ENCODE measurements at regions not wholly inside any gene's neighbourhood (a gene's known extent, or its start where the extent isn't known, plus 50 kb on each side); places are given as distances from the start of the nearest gene placed in this dataset.

DNA sequence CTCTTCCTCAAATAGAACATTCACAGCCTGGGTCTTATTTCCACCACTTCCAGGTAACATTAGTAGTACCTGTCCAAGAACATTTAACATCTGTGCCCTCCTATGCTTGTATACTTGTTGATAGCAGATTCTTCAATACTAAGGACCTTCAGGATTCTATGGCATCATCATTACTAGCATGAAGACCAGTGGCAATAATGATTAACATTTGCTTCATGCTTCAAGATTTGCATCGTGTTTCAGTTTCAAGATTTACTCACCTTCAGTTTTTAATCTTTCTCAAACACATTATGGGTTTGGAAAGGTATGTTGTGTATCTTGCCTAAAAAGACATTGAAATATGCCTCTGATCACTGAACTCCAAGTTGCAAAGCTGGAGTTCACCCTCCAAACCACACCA is 412.8 kb upstream of the NRSN1 start:
- Histone ChIP-seq H3K4me1 (no peaks in the 10 kb centered on the region), H3K4me3 (no peak overlapping the region), H3K27me3 (no peaks in the 10 kb centered on the region), H3K9me3 (no peaks in the 10 kb centered on the region), H3K36me3 (no peaks in the 10 kb centered on the region), H3K27ac (no peak overlapping the region)
- intact Hi-C loops (cut with DNase I): no loop called here
- ATAC-seq (no peak), DNase-seq (no peak)
- WGBS, 2 donors: 93 to 95% methylated on average over 1 of the region's 1 CpG
- TF ChIP-seq, protein P1, sequence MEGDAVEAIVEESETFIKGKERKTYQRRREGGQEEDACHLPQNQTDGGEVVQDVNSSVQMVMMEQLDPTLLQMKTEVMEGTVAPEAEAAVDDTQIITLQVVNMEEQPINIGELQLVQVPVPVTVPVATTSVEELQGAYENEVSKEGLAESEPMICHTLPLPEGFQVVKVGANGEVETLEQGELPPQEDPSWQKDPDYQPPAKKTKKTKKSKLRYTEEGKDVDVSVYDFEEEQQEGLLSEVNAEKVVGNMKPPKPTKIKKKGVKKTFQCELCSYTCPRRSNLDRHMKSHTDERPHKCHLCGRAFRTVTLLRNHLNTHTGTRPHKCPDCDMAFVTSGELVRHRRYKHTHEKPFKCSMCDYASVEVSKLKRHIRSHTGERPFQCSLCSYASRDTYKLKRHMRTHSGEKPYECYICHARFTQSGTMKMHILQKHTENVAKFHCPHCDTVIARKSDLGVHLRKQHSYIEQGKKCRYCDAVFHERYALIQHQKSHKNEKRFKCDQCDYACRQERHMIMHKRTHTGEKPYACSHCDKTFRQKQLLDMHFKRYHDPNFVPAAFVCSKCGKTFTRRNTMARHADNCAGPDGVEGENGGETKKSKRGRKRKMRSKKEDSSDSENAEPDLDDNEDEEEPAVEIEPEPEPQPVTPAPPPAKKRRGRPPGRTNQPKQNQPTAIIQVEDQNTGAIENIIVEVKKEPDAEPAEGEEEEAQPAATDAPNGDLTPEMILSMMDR (IDR thresholded peaks at IDR 0.05): no peak

DNA sequence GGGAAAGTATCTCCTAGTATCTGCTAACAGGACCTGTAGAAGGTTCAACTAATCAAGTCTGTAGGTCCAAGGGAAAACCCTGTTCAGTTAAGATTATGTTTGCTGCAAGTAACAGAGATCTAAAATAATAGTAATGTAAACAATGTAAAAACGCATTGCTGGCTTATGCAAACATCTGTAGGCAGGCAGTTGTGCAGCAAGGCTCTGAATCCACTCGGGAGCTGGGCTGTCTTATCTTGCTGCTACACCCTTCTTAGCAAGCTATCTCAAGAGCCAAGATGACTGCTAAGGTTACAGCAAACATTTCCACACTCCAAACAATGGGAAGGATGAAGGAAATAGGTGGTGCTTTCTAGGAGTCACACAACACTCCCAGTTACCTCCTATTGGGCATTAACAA is 397.3 kb upstream of the NRSN1 start:
- Histone ChIP-seq H3K9me3 (no peaks in the 10 kb centered on the region), H3K27ac (no peak overlapping the region), H3K27me3 (no peaks in the 10 kb centered on the region), H3K4me1 (no peaks in the 10 kb centered on the region), H3K4me3 (no peak overlapping the region), H3K36me3 (no peaks in the 10 kb centered on the region)
- WGBS, 2 donors: 9 to 17% methylated on average over 2 of the region's 2 CpGs
- ATAC-seq: no peak
- TF ChIP-seq, protein P1 (IDR thresholded peaks at IDR 0.05): no peak
- intact Hi-C loops (cut with DNase I): no loop called here
- DNase-seq: no peak

DNA sequence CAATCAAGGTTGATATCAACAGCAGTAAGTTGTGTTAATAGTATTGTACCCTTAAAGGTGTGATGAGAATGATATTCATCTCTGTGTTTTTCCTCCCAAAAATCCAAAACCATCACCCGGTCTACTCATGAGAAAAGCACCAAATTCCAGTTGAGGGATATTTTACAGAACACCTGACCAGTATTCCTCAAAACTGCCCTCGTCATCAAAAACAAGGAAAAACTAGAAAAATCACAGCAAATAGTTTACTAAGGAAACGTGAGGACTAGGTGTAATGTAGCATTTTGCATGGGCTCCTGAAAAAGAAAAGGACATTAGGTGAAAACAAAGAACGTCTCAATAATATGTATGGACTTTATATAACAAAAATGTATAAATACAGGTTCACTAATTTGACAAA is 394.4 kb upstream of the NRSN1 start:
- WGBS, 2 donors: 92 to 95% methylated on average over 4 of the region's 4 CpGs
- H3K9me3 ChIP-seq: no peaks in the 10 kb centered on the region
- ATAC-seq: no peak

DNA sequence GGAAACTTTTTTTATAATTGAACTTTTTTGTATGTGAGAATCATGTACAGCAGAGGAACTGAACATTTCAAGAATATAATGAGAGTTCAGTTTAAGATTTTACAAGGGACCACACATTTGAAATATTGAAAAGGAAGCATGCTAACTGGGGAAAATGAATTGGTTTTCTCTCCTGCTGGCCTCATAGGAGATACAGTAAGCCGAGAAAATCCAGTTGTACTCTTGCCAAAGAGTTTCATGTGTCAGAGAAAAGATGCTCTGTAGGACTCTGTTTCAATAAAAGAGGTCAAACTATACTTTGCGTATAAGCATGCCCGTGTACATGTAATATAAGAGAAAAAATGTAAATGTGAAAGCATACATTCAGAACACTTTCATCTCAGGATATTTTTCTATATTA is 393.5 kb upstream of the NRSN1 start:
- no peak overlapping the region for H3K27ac ChIP-seq

More for the DNA sequence above, 394.4 kb upstream of the NRSN1 start:
- no peaks in the 10 kb centered on the region for H3K27me3 ChIP-seq
- H3K4me3 ChIP-seq: no peak overlapping the region
- DNase-seq: no peak
- no peak overlapping the region for H3K27ac ChIP-seq
- TF ChIP-seq, protein P1 (IDR thresholded peaks at IDR 0.05): no peak
- intact Hi-C loops (cut with DNase I): no loop called here
- peaks cover 0 to 4% (median 0%) of the 10 kb centered on the region in 9 donors for H3K4me1 ChIP-seq
- H3K36me3 ChIP-seq: no peaks in the 10 kb centered on the region

More for the DNA sequence above, 393.5 kb upstream of the NRSN1 start:
- Histone ChIP-seq H3K36me3 (no peaks in the 10 kb centered on the region), H3K9me3 (no peaks in the 10 kb centered on the region), H3K4me3 (no peak overlapping the region), H3K4me1 (peaks cover 0 to 4% (median 0%) of the 10 kb centered on the region in 9 donors), H3K27me3 (no peaks in the 10 kb centered on the region)
- intact Hi-C loops (cut with DNase I): no loop called here
- ATAC-seq (no peak), DNase-seq (no peak)
- 70 to 71% methylated on average over 3 of the region's 3 CpGs for WGBS, 2 donors
- TF ChIP-seq, protein P1 (IDR thresholded peaks at IDR 0.05): no peak
